IPS DF 4.7 (cell line): ENCODE measurements at regions not wholly inside any gene's neighbourhood (a gene's known extent, or its start where the extent isn't known, plus 50 kb on each side); places are given as distances from the start of the nearest gene placed in this dataset.
"Not testable (repeated sequence)": the region's sequence is repeated elsewhere in the genome, so short reads cannot be mapped to it uniquely, and the experiment has no call there.

Experiments
- DNase-seq: peaks from one replicate; pipeline ENCODE4 v3.0.0-alpha.2; 2013; ENCODE audit warnings: low spot score; ENCODE audit errors: extremely low read depth

DNA sequence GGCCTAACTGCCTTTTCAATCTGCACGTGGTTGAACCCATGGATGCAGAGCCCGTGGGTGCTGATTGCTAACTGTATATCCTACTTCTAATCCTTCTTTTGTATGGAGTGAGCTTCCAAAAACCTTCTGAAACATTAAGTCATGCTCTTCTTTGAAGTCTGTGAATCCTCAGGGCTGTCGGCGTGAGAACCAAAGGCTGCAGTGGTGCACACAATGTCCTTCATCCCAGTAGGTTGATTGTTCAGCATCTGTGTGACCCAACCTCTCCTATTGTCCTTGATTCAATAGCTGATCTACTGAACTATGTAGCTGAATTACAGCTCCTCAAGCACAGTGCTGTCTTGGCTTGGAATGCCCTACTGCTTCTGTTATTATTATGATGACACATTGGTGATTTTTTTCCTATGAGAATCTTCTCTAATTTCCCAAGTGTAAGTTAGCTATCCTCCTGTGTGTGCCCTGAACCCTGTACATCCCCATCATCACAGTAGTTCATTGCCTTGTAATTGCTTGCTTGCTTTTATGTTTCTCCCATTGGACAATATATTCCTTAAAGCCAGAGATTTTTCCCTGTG is 294.6 kb downstream of the TRIML1 start:
- no peak for DNase-seq

GRCh38 chr4:188434643-188435042 is 295.4 kb downstream of the TRIML1 start:
- no peak for DNase-seq

- no peak for DNase-seq
These were observed 296.1 kb downstream of the TRIML1 start for GRCh38 chr4:188435381-188435780.

- no peak for DNase-seq
These were observed 298.3 kb downstream of the TRIML1 start for GRCh38 chr4:188437535-188437934.

DNA sequence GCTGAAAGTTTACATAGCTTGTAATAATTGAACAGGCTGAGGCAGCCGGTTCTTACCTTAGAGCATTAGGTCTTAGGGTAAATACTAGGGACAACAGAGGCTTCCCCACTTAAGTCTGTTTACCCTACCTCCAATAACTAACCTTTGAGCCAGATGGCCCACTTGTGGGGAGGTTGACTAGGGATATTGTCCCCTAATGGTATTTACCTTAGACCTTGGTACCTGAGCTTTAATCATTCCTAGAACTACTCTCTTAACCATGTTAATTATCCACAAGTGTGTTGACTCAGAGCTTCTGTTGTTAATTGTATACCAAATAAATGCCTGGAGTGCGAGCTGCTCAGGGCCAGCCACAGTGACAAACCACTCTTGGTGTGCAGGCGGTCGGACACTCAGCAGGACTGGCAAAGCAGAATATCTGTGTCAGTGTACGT is 299.2 kb downstream of the TRIML1 start:
- DNase-seq = not testable (repeated sequence)

DNA sequence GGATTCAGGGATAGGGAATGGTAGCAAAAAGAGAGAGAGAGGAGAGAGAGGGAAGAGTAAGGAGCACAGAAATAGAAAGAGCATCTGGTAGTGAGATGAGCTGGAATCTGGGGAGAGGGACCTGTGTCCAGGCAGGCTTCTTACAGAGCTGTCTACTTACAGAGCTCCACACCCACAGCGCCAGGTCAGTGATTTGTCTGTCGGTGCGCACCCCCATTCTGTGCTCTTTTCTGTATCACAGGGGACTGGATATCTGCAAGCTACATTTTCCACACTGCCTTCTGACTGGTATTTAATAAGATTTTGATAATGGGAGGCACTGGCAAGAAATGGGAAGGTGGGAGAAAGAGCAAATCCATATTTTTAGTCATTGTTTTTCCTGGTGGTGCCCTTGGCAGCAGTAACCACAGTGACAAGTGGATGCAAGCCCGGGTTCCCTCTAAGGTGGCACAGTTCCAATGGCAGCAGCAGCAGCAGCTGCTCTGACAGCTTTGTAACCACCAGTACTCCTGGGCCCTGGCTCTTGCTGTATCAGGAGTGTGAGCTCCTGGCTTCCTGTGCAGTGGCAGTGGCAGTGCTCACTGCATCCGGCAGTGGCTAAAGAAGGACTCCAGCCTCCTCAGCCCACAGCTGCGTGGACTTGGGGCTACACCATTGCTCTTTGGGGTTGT is 300.5 kb downstream of the TRIML1 start:
- DNase-seq = no peak

DNA sequence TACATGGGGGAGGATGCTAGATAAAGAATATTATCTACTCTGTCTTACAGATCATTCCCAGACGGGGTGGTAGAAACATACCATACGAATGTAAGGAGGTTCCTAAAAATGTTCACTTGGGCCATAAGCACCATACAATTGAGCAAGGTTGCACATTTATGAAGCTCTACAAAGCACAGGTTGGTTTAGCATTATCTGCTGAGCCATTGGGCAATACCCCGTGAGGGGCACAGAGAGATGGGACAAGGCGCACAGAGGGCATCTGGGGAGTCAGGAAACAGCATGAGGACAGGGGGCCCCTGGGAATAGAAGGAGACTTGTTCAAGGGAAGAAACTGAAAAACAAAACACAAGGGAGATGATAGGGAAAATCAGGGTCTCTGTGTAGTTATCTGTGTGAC is 305.3 kb downstream of the TRIML1 start:
- DNase-seq = no peak

DNA sequence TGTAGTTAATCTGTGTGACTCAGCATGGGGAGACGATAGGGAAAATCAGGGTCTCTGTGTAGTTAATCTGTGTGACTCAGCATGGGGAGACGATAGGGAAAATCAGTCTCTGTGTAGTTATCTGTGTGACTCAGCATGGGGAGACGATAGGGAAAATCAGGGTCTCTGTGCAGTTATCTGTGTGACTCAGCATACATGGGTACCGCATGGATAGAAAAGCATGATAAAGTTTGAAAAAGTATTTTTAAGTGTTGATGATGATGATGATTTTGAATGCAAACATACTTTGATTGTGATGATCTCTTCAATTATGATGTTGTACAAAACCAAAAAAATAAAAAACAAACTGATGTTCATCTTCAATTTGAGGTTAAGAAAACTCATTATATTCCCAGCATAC is 309.8 kb downstream of the TRIML1 start:
- not testable (repeated sequence) for DNase-seq

- no peak for DNase-seq
These were observed 311.3 kb downstream of the TRIML1 start for GRCh38 chr4:188450571-188450970.

DNA sequence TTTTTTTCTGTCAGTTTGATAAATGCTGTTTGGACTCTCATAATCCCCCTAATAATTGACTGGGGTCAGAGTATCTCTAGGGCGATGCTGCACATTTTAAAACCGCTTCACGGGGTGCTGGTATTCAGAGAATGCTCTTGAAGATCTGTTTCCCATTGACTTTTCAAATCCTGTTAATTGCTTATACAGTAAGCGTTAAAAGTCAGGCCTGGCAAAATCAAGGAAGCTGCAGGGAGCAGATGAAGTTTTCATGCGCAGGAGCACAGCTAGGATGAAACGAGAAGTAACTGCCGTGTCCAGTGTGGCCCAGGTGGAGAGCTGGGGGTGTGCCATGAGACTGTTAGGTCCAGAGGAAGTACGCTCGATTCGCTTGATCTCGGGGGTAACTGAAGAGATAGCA is 312.9 kb downstream of the TRIML1 start:
- DNase-seq = no peak

DNA sequence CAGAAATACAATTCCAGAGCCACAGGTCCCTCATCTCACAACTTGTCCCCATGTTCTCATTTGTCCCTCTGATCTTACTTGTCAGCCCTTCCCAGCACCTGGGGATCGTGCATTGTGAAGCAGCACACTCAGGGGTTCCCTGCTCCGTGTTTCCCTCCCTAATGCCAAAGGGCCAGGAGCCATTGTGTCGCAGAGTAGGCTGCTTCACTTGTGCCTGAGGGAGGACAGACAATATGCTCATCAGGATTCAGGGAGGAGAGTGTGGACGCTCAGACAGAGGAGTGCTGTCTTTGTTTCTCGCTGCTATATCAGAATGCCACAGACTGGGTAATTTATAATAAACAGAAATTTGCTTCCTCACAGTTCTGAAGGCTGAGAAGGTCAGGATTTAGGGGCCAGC is 315.3 kb downstream of the TRIML1 start:
- DNase-seq = no peak

DNA sequence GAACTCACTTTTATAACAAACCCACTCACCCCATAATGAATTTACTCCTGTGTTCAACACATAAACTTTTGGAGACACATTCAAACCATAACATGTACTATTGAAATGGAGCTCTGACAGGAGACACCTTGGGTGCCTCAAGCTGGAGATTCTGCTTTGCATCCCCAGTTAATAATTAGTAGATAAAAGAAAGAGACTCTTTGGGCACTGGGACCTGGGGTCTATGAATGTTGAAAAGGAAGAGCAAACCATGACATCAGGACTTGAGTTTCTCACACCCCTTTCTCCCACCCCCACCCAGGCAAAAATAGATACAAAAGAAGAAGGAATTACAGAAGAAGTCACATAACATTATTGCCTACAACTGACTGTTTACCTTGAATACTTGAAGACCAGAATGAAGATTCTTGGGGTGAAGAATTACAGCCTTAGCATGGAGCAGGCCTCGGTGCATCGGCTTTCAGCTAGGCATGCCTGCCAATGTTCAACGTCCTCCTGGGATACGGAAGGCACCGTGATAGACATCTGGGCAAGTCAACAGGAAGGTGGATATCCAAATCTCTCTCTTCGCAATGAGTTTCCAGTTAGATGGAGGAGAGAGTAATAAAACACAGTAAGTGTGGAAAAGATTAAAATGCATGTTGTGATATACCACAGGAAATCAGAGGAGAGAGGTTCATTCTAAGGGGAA is 316.0 kb downstream of the TRIML1 start:
- no peak for DNase-seq

DNA sequence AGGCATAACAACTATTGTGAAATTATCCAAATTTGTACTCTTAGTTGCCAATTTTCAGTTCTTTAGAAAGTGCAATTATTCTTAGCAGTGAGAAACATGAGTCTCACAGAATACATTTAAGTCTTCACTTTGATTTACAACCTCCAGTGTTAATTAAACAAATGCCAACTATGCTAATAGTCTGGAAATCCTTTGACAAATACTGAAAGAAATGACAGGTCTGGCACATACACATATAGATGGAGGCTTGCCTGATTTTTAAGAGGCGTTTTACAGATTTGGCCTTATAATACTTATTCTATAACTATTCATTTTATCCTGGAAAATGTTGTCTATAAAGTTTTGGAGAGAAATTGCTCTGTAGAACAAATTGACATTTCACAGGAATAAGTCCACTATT is 320.1 kb downstream of the TRIML1 start:
- no peak for DNase-seq

GRCh38 chr4:188463909-188464308 is 324.7 kb downstream of the TRIML1 start:
- no peak for DNase-seq

DNA sequence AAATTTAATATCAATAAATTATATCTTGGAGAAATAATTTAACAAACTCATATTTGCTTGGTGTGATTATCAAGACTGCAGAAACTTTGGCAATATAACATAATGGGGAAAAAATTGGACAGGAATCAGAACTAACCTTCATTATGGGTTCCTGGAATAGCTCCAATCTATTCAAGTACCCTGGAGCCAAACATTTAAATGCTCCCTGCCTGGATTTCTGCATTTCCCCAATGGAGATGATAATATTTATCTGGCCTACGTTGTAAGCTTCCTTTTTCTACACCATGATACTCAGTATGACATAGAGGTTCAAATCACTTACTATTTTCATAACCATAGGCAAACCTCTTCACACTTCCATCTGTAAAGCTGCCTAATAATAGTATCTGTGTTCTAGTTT is 326.8 kb downstream of the TRIML1 start:
- no peak for DNase-seq

- no peak for DNase-seq
These were observed 345.0 kb downstream of the TRIML1 start for GRCh38 chr4:188484256-188484655.

GRCh38 chr4:188485906-188486305 is 346.7 kb downstream of the TRIML1 start:
- DNase-seq = no peak

DNA sequence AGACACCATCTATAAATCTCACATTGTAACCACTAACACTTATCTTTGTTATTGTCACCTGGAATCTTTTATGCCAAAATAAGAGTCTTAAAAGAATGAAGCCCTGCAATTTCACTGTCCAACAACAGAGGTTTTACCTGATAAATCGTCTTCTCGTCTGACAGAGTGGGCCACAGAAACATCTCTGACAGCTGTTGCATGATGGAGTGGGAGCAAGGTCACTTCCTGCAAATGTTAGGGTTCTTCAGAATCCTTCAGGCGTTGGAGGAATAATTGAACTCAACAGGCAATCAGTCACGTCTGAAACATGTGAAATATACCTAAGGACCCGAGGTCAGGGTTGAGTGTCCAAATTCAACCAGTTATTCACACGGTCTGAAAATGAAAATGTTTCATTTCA is 353.6 kb downstream of the TRIML1 start:
- DNase-seq = no peak

DNA sequence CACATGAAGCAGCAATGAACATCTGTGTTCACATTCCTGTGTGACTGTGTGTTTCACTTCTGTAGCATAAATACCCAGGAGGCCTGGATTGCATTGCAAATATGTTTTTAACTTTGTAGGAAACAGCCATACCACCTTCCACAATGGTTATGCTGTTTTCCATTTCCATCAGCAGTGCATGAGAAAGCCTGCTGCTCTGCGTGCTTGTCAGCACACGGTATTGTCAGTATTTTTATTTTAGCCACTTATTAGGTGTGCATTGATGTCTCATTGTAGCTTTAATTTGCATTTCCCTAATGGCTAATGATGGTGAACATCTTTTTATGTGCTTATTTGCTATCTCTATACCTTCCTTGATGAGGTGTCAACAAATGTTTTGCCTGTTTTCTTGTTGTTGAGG is 355.9 kb downstream of the TRIML1 start:
- DNase-seq = no peak

DNA sequence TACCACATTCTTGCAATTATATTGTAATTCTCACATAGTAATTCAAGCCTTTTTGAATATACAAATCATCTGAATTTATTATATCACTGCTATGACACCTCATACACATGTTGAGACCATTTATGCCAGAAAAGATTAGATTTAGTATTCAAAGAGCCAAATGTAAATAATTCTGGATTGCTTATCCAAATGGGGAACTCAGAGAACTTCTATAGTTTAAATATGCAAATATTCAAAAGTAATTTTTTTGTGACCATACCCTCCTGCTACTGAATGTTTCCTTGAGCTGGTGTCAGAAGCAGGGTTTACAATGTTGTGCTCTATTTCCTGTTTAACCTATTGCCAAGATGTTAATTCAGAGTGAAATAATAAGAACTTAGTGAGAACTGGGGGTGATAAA is 372.2 kb downstream of the TRIML1 start:
- DNase-seq = no peak

- DNase-seq = no peak
These were observed 393.5 kb downstream of the TRIML1 start for GRCh38 chr4:188532751-188533150.

- DNase-seq = no peak
These were observed 395.1 kb downstream of the TRIML1 start for GRCh38 chr4:188534297-188534696.

GRCh38 chr4:188534917-188535316 is 395.7 kb downstream of the TRIML1 start:
- DNase-seq = no peak
